ENCODE measurements at regions not wholly inside any gene's neighbourhood (a gene's known extent, or its start where the extent isn't known, plus 50 kb on each side); places are given as distances from the start of the nearest gene placed in this dataset.

- H3K4me3 ChIP-seq (replicated peaks; ENCODE audit: low read depth, low read length) = no peak overlapping the region
- DNase-seq (ENCODE audit: low read depth) = no peak
- no peak for TF ChIP-seq CTCF (IDR thresholded peaks at IDR 0.05; ENCODE audit: low read length, missing control alignments)
These were observed 785.1 kb downstream of the EDEM1 start for GRCh38 chr3:5972586-5972985.

GRCh38 chr3:5974630-5975322 lies 787.3 kb downstream of the EDEM1 start:
- TF ChIP-seq CTCF (IDR thresholded peaks at IDR 0.05; ENCODE audit: low read length, missing control alignments) = no peak
- DNase-seq (ENCODE audit: low read depth) = no peak
- H3K4me3 ChIP-seq (replicated peaks; ENCODE audit: low read depth, low read length) = no peak overlapping the region

- no peak for TF ChIP-seq CTCF (IDR thresholded peaks at IDR 0.05; ENCODE audit: low read length, missing control alignments)
- DNase-seq (ENCODE audit: low read depth) = no peak
- H3K4me3 ChIP-seq (replicated peaks; ENCODE audit: low read depth, low read length) = no peak overlapping the region
These were observed 789.8 kb downstream of the EDEM1 start for GRCh38 chr3:5977331-5977730.

- H3K4me3 ChIP-seq (replicated peaks; ENCODE audit: low read depth, low read length) = no peak overlapping the region
- no peak for TF ChIP-seq CTCF (IDR thresholded peaks at IDR 0.05; ENCODE audit: low read length, missing control alignments)
- no peak for DNase-seq (ENCODE audit: low read depth)
These were observed 793.0 kb downstream of the EDEM1 start for GRCh38 chr3:5980475-5980874.

- DNase-seq (ENCODE audit: low read depth) = no peak
- no peak for TF ChIP-seq CTCF (IDR thresholded peaks at IDR 0.05; ENCODE audit: low read length, missing control alignments)
- no peak overlapping the region for H3K4me3 ChIP-seq (replicated peaks; ENCODE audit: low read depth, low read length)
These were observed 807.1 kb downstream of the EDEM1 start for GRCh38 chr3:5994651-5995050.

GRCh38 chr3:6018456-6018855 lies 830.9 kb downstream of the EDEM1 start:
- H3K4me3 ChIP-seq (replicated peaks; ENCODE audit: low read depth, low read length) = no peak overlapping the region
- no peak for TF ChIP-seq CTCF (IDR thresholded peaks at IDR 0.05; ENCODE audit: low read length, missing control alignments)
- DNase-seq (ENCODE audit: low read depth) = no peak

GRCh38 chr3:6022621-6023020 lies 835.1 kb downstream of the EDEM1 start:
- no peak for DNase-seq (ENCODE audit: low read depth)
- H3K4me3 ChIP-seq (replicated peaks; ENCODE audit: low read depth, low read length) = no peak overlapping the region
- no peak for TF ChIP-seq CTCF (IDR thresholded peaks at IDR 0.05; ENCODE audit: low read length, missing control alignments)
